GM13977 (cell line): ENCODE measurements at regions not wholly inside any gene's neighbourhood (a gene's known extent, or its start where the extent isn't known, plus 50 kb on each side); places are given as distances from the start of the nearest gene placed in this dataset.

Experiments used
- DNase-seq: peaks from one replicate; pipeline ENCODE4 v3.0.0; 2012; ENCODE audit warnings: low spot score
- CTCF ChIP-seq: IDR thresholded peaks from 2 replicates; pipeline ENCODE4 v1.5.1; 2012; ENCODE audit warnings: mild to moderate bottlenecking, control low read depth; ENCODE audit not compliant: insufficient read depth; ENCODE audit errors: extremely low read depth, missing control alignments
- in situ Hi-C: fragments of 300-500 bp; cut with MboI; formaldehyde crosslinking; loops from one replicate; pipeline ENCODE4 v1.12.0; 2022; ENCODE audit warnings: low sequenced_read_pairs, low pct_unique_long_range_greater_than_20kb, mixed read lengths, inconsistent platforms; ENCODE audit not compliant: unreplicated experiment

- in situ Hi-C loops = no loop called here
- no peak for TF ChIP-seq CTCF
- DNase-seq = no peak
These were observed 129.7 kb downstream of the ADRA2A start for GRCh38 chr10:111206521-111206920.

GRCh38 chr10:111207500-111207899 is 130.7 kb downstream of the ADRA2A start:
- DNase-seq = no peak
- peak; percentile 55 for TF ChIP-seq CTCF
- in situ Hi-C loops = no loop called here

- no peak for DNase-seq
- TF ChIP-seq CTCF = no peak
- in situ Hi-C loops = no loop called here
These were observed 132.1 kb downstream of the ADRA2A start for GRCh38 chr10:111208951-111209350.

- no peak for DNase-seq
- no peak for TF ChIP-seq CTCF
- in situ Hi-C loops = no loop called here
These were observed 132.9 kb downstream of the ADRA2A start for GRCh38 chr10:111209692-111210091.

- no peak for TF ChIP-seq CTCF
- in situ Hi-C loops = no loop called here
- DNase-seq = no peak
These were observed 134.4 kb downstream of the ADRA2A start for GRCh38 chr10:111211241-111211640.

GRCh38 chr10:111211706-111212105 is 134.9 kb downstream of the ADRA2A start:
- no peak for TF ChIP-seq CTCF
- DNase-seq = no peak
- in situ Hi-C loops = no loop called here
